SK-N-SH (cell line): ENCODE measurements at regions not wholly inside any gene's neighbourhood (a gene's known extent, or its start where the extent isn't known, plus 50 kb on each side); places are given as distances from the start of the nearest gene placed in this dataset.

ENCODE experiments used
- CHD2 ChIP-seq: fragments of 150-350 bp; IDR thresholded peaks from 2 replicates; pipeline ENCODE4 v1.6.1; 2018; ENCODE audit warnings: low read length; ENCODE audit not compliant: partially characterized antibody
- EP300 ChIP-seq, 2 experiments: IDR thresholded peaks; 2 replicates each; pipeline versions ENCODE4 v1.4.0 to v1.6.1; 2012; ENCODE audit warnings: borderline replicate concordance in 1 of 2, low read depth in 1 of 2, low read length in 1 of 2
- FOXM1 ChIP-seq: IDR thresholded peaks from 2 replicates; pipeline ENCODE4 v1.4.0; 2012; ENCODE audit warnings: low read depth, mild to moderate bottlenecking
- POLR2AphosphoS5 ChIP-seq: IDR thresholded peaks from 2 replicates; pipeline ENCODE4 v1.6.1; 2012; ENCODE audit warnings: low read depth, low read length
- SIN3A ChIP-seq: IDR thresholded peaks from 2 replicates; pipeline ENCODE4 v1.6.1; 2012; ENCODE audit warnings: low read depth, mild to moderate bottlenecking, low read length, moderate library complexity, borderline replicate concordance
- SMC3 ChIP-seq: IDR thresholded peaks from 2 replicates; pipeline ENCODE4 v1.6.1; 2012; ENCODE audit warnings: low read depth, low read length, improper control_type of control experiment
- TAF1 ChIP-seq: IDR thresholded peaks from 2 replicates; pipeline ENCODE4 v1.6.1; 2012; ENCODE audit warnings: low read depth, mild to moderate bottlenecking, low read length, moderate library complexity, borderline replicate concordance
- YY1 ChIP-seq: IDR thresholded peaks from 2 replicates; pipeline ENCODE4 v1.4.0; 2012; ENCODE audit warnings: low read depth, mild to moderate bottlenecking
- TF ChIP-seq, protein P1 (sequence below): IDR thresholded peaks from 2 replicates; pipeline ENCODE4 v1.6.1; 2012; ENCODE audit warnings: mild to moderate bottlenecking, low read depth, low read length, moderate library complexity
- TF ChIP-seq, protein P2 (sequence below): fragments of 200-600 bp; sonication (generic); IDR thresholded peaks from 2 replicates; pipeline ENCODE4 v1.6.1; 2017; ENCODE audit warnings: antibody characterized with exemption, mild to moderate bottlenecking, moderate library complexity
- TF ChIP-seq, protein P3 (sequence below): IDR thresholded peaks from 2 replicates; pipeline ENCODE4 v1.4.0; 2012; ENCODE audit warnings: low read depth
- TF ChIP-seq, protein P4 (sequence below): IDR thresholded peaks from 2 replicates; pipeline ENCODE4 v1.4.0; 2012; ENCODE audit warnings: low read depth, borderline replicate concordance

DNA sequence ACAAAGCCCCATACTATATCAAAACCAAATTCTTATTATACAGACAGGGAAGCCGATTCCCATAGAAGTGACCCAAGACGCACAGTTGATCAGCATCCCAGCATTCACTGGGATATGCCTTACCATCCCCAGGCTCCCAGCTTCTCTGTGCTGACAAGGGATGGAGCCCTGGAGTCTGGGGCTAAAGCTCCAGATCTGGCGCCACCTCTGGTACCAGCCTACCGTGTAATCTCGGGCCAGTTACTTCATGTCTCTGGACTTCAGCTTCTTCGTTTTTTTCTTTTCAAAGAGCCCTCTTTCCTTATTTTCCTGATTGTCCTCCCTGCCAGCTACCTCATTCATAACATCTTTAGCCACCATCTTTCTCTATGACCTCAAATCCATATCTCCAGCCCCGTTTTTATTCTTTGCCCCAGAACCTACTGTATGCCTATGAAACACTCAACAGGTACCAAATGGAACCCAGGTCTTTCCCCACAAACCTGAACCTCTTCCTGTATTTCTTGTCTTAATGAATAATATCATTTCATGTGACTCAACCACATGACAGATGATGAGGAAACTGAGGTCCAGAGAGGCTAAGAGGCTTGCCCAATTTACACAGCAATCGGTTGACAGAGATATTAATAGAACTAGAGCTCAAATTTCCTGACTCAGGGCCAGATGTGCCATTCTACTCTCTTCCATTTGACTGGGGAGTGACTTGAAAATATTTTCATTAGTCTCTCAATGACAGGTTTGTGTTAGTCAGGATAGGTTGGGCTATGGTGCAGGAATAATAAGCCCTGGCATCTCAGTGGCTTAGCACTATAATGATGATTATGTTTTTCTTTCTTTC is 85.4 kb upstream of the TLE3 start:
- TF ChIP-seq, protein P1, sequence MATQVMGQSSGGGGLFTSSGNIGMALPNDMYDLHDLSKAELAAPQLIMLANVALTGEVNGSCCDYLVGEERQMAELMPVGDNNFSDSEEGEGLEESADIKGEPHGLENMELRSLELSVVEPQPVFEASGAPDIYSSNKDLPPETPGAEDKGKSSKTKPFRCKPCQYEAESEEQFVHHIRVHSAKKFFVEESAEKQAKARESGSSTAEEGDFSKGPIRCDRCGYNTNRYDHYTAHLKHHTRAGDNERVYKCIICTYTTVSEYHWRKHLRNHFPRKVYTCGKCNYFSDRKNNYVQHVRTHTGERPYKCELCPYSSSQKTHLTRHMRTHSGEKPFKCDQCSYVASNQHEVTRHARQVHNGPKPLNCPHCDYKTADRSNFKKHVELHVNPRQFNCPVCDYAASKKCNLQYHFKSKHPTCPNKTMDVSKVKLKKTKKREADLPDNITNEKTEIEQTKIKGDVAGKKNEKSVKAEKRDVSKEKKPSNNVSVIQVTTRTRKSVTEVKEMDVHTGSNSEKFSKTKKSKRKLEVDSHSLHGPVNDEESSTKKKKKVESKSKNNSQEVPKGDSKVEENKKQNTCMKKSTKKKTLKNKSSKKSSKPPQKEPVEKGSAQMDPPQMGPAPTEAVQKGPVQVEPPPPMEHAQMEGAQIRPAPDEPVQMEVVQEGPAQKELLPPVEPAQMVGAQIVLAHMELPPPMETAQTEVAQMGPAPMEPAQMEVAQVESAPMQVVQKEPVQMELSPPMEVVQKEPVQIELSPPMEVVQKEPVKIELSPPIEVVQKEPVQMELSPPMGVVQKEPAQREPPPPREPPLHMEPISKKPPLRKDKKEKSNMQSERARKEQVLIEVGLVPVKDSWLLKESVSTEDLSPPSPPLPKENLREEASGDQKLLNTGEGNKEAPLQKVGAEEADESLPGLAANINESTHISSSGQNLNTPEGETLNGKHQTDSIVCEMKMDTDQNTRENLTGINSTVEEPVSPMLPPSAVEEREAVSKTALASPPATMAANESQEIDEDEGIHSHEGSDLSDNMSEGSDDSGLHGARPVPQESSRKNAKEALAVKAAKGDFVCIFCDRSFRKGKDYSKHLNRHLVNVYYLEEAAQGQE, result no peak
- TF ChIP-seq EP300 (IDR thresholded peaks at IDR 0.05; ENCODE audit: borderline replicate concordance in 1 of 2, low read depth in 1 of 2, low read length in 1 of 2), result no peak
- no peak for TF ChIP-seq TAF1
- no peak for TF ChIP-seq FOXM1
- TF ChIP-seq, protein P2, sequence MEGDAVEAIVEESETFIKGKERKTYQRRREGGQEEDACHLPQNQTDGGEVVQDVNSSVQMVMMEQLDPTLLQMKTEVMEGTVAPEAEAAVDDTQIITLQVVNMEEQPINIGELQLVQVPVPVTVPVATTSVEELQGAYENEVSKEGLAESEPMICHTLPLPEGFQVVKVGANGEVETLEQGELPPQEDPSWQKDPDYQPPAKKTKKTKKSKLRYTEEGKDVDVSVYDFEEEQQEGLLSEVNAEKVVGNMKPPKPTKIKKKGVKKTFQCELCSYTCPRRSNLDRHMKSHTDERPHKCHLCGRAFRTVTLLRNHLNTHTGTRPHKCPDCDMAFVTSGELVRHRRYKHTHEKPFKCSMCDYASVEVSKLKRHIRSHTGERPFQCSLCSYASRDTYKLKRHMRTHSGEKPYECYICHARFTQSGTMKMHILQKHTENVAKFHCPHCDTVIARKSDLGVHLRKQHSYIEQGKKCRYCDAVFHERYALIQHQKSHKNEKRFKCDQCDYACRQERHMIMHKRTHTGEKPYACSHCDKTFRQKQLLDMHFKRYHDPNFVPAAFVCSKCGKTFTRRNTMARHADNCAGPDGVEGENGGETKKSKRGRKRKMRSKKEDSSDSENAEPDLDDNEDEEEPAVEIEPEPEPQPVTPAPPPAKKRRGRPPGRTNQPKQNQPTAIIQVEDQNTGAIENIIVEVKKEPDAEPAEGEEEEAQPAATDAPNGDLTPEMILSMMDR, result no peak
- TF ChIP-seq POLR2AphosphoS5, result no peak
- no peak for TF ChIP-seq SIN3A
- TF ChIP-seq, protein P3, sequence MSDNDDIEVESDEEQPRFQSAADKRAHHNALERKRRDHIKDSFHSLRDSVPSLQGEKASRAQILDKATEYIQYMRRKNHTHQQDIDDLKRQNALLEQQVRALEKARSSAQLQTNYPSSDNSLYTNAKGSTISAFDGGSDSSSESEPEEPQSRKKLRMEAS, result no peak
- TF ChIP-seq, protein P4, sequence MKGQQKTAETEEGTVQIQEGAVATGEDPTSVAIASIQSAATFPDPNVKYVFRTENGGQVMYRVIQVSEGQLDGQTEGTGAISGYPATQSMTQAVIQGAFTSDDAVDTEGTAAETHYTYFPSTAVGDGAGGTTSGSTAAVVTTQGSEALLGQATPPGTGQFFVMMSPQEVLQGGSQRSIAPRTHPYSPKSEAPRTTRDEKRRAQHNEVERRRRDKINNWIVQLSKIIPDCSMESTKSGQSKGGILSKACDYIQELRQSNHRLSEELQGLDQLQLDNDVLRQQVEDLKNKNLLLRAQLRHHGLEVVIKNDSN, result no peak
- no peak for TF ChIP-seq CHD2
- no peak for TF ChIP-seq SMC3
- TF ChIP-seq YY1, result no peak
